ENCODE measurements at regions not wholly inside any gene's neighbourhood (a gene's known extent, or its start where the extent isn't known, plus 50 kb on each side); places are given as distances from the start of the nearest gene placed in this dataset.
A peak's percentile ranks its signal among the peaks of the same experiment; 100 is the strongest.

DNA sequence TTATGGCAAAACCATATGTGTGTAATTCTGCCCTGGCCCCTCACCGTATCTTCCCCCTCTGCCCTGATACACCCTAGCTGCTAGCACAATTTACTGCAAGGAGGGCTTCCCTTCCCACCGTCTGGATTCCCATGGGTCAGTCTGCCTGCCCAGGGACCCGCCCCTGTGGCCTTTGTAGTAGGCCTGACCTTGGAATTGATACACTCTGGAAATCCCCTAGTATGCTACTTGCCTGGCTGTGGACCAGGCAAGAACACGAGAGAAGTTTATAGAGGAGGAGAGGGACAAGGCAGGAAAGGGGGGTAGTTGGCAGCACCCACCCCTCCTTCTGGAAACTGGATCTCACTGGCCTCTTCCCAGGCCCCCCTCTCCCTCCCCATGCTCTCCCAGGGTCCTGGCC lies 115.8 kb upstream of the CCL21 start:
- Histone ChIP-seq H3K9me3 (replicated peaks) (peaks cover under 1% of the 10 kb centered on the region), H3K4me3 (no peak overlapping the region), H3K27me3 (ENCODE audit: low read depth) (peaks cover 22% of the 10 kb centered on the region), H3K4me1 (no peaks in the 10 kb centered on the region), H3K27ac (replicated peaks) (no peak overlapping the region), H3K36me3 (no peaks in the 10 kb centered on the region)
- DNase-seq: no peak
- TF ChIP-seq, protein P1, sequence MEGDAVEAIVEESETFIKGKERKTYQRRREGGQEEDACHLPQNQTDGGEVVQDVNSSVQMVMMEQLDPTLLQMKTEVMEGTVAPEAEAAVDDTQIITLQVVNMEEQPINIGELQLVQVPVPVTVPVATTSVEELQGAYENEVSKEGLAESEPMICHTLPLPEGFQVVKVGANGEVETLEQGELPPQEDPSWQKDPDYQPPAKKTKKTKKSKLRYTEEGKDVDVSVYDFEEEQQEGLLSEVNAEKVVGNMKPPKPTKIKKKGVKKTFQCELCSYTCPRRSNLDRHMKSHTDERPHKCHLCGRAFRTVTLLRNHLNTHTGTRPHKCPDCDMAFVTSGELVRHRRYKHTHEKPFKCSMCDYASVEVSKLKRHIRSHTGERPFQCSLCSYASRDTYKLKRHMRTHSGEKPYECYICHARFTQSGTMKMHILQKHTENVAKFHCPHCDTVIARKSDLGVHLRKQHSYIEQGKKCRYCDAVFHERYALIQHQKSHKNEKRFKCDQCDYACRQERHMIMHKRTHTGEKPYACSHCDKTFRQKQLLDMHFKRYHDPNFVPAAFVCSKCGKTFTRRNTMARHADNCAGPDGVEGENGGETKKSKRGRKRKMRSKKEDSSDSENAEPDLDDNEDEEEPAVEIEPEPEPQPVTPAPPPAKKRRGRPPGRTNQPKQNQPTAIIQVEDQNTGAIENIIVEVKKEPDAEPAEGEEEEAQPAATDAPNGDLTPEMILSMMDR (IDR thresholded peaks at IDR 0.05; ENCODE audit: borderline replicate concordance): no peak
- intact Hi-C loops (cut with micrococcal nuclease): no loop called here

DNA sequence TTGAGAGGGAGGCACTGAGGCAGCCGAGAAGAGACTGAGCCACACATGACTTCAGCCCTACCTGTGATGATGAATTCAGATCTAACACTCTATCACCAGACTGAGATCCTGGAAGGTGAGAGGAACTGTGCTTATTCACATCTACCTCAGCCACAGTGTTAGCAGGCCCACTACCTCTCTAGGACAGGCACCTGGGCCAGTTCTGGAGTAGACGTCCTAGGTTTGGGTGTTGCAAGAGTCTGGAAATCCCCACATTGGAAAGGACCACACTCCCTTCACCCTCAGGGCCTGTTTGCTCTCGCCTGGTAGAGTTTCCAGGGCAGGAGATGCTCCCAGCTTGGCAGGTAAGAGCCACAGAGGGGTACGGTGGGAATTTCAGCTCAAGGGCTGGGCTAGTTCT lies 113.8 kb upstream of the CCL21 start:
- TF ChIP-seq, protein P1 (IDR thresholded peaks at IDR 0.05; ENCODE audit: borderline replicate concordance): no peak
- intact Hi-C loops (cut with micrococcal nuclease): no loop called here
- peaks cover 20% of the 10 kb centered on the region for H3K27me3 ChIP-seq (ENCODE audit: low read depth)
- peaks cover 20% of the 10 kb centered on the region for H3K9me3 ChIP-seq (replicated peaks)
- DNase-seq: no peak
- no peaks in the 10 kb centered on the region for H3K4me1 ChIP-seq
- H3K36me3 ChIP-seq: no peaks in the 10 kb centered on the region
- H3K4me3 ChIP-seq: no peak overlapping the region
- H3K27ac ChIP-seq (replicated peaks): no peak overlapping the region

DNA sequence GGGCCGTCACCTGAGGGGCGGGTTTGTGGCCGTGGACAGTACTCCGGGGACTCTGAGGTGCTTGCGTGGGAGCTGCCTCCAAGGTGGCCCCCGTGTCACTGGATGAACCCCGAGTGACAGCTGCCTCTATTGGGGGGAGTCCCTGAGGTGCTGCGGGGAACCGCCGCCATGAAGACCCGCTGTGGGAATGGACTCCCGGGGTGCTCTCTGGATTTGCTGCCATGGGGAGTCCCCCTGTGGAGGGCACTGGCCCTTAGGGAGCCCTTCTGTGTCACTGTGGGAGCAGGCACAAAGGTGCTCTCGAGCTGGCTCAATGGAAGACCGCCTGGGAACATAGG lies 100.2 kb upstream of the CCL21 start:
- H3K4me1 ChIP-seq: peaks cover 5% of the 10 kb centered on the region
- peak overlapping the region; percentile 48 for H3K4me3 ChIP-seq
- intact Hi-C loops (cut with micrococcal nuclease): no loop called here
- H3K27me3 ChIP-seq (ENCODE audit: low read depth): peaks cover 70% of the 10 kb centered on the region
- DNase-seq: no peak
- H3K9me3 ChIP-seq (replicated peaks): peaks cover 13% of the 10 kb centered on the region
- no peak overlapping the region for H3K27ac ChIP-seq (replicated peaks)
- H3K36me3 ChIP-seq: no peaks in the 10 kb centered on the region
- TF ChIP-seq, protein P1 (IDR thresholded peaks at IDR 0.05; ENCODE audit: borderline replicate concordance): no peak

DNA sequence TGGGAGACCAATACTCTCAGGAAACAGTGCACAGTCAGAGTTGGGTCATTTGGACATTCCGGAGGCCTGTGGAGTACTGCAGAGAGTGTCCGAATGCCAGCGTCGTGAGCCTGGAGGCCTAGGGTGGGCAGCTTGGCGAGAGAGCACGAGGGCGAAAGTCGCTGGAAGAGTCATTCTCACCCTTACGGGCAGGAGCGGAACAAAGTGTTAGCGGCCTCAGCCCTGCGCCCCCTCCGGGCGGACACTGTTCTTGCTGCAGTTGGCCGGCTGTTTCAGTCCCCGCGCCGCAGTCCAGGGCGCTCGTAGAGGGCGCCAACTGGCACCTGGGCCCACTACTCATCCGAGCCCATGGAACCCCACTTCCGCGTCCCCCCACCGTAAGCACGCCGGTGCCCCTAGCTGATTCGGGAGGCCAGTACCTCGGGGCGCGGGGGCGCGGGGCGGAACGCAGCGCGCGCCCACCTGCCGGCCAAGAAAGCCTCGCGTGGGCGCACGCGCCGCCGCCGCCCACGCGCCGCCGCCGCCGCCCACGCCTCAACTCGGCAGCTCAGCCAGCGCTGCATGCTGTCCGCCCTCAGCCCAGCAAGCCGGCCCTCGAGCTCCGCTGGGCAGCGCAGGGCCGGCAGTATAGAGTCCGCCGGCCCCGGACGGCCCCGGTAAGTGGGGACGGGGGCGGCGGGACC lies 99.7 kb upstream of the CCL21 start:
- Histone ChIP-seq H3K9me3 (replicated peaks) (peaks cover 18% of the 10 kb centered on the region), H3K4me3 (peak overlapping the region; percentile 48), H3K4me1 (peaks cover 5% of the 10 kb centered on the region), H3K27ac (replicated peaks) (no peak overlapping the region), H3K27me3 (ENCODE audit: low read depth) (peaks cover 65% of the 10 kb centered on the region), H3K36me3 (no peaks in the 10 kb centered on the region)
- TF ChIP-seq, protein P1 (IDR thresholded peaks at IDR 0.05; ENCODE audit: borderline replicate concordance): peak; percentile 57
- intact Hi-C loops (cut with micrococcal nuclease): no loop called here
- no peak for DNase-seq

DNA sequence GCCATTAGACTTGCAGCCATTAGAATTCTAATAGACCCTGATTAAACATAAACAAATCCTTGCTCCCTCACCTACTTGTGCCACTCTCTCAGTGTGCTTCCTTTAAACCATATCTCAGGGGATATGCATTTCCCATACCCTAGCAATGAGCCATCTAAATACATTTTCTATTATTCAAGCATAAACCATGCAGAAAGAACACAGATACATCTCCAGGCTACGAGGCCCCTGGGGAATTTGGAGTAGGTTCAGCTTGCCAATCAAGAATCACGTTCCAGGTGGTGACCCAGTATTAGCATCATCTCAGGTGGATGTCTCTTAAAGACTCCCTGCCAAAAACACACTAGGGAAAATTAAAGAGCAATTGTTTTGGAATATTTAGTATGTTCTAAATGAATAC lies 93.0 kb upstream of the CCL21 start:
- peaks cover 12% of the 10 kb centered on the region for H3K9me3 ChIP-seq (replicated peaks)
- DNase-seq: no peak
- H3K27me3 ChIP-seq (ENCODE audit: low read depth): peaks cover 33% of the 10 kb centered on the region
- TF ChIP-seq, protein P1 (IDR thresholded peaks at IDR 0.05; ENCODE audit: borderline replicate concordance): no peak
- H3K36me3 ChIP-seq: no peaks in the 10 kb centered on the region
- no peak overlapping the region for H3K27ac ChIP-seq (replicated peaks)
- H3K4me3 ChIP-seq: no peak overlapping the region
- intact Hi-C loops (cut with micrococcal nuclease): no loop called here
- H3K4me1 ChIP-seq: no peaks in the 10 kb centered on the region

All from left ventricle myocardium inferior (tissue), 1 donor.